IMR-90 (cell line): ENCODE measurements at regions not wholly inside any gene's neighbourhood (a gene's known extent, or its start where the extent isn't known, plus 50 kb on each side); places are given as distances from the start of the nearest gene placed in this dataset.

ENCODE experiments used
- CTCF ChIP-seq: conservative IDR thresholded peaks from 2 replicates; pipeline ENCODE4 v1.5.1; 2012; ENCODE audit warnings: mild to moderate bottlenecking, low read depth, low read length, improper control_type of control experiment
- NFE2L2 ChIP-seq: fragments of 150-350 bp; IDR thresholded peaks from 2 replicates; pipeline ENCODE4 v1.6.1; 2016; ENCODE audit warnings: low read depth, mild to moderate bottlenecking, low read length
- POLR2A ChIP-seq: IDR thresholded peaks from 2 replicates; pipeline ENCODE4 v1.6.1; 2012; ENCODE audit warnings: mild to moderate bottlenecking, low read depth, low read length
- RAD21 ChIP-seq: IDR thresholded peaks from 2 replicates; pipeline ENCODE4 v1.6.1; 2012; ENCODE audit warnings: low read length, improper control_type of control experiment
- RFX5 ChIP-seq: IDR thresholded peaks from 2 replicates; pipeline ENCODE4 v1.8.0; 2012; ENCODE audit warnings: low read depth, mild to moderate bottlenecking, low read length, moderate library complexity

DNA sequence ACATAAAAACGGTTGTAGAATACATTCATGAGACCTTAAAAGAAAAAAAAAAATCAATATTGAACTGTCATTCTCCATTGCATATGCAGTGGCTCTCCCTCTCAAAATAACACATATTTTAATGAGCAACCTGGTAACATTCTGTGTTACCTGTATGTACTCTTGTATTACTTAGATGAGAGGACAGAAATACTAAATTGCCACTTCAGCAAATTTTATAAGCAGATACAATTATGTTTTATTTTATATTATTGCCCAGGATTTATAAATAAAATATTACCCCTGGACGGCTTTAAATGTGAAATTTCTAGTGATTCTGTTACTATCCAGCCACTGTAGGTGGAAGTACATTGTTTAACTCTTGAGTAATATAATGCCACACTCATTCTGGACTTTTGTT, 463.2 kb upstream of the ROBO1 start:
- TF ChIP-seq RFX5: no peak
- TF ChIP-seq CTCF: no peak
- no peak for TF ChIP-seq RAD21
- TF ChIP-seq POLR2A: no peak
- TF ChIP-seq NFE2L2: no peak
